ENCODE measurements at regions not wholly inside any gene's neighbourhood (a gene's known extent, or its start where the extent isn't known, plus 50 kb on each side); places are given as distances from the start of the nearest gene placed in this dataset.

- ChIA-PET POLR2A (ENCODE audit: unreplicated experiment) (no interaction called here), CTCF (no interaction called here)
- peaks cover 5% of the 10 kb centered on the region for H3K27me3 ChIP-seq (ENCODE audit: low read length)
- intact Hi-C loops (cut with micrococcal nuclease): no loop called here
- no peaks in the 10 kb centered on the region for H3K9me2 ChIP-seq (replicated peaks; ENCODE audit: low read length)
- ATAC-seq: no peak
- H3K4me1 ChIP-seq (ENCODE audit: insufficient read depth, low read length): peaks cover 9% of the 10 kb centered on the region
- no peak overlapping the region for H3K27ac ChIP-seq (ENCODE audit: low read length)
- H3K4me3 ChIP-seq (ENCODE audit: low read length): no peak overlapping the region
- no peaks in the 10 kb centered on the region for H3F3A ChIP-seq (ENCODE audit: low read length, unreplicated experiment)
- BruUV-seq (replicated peaks): no TSS peak
- no peak for DNase-seq
- H4K20me1 ChIP-seq (ENCODE audit: low read length): no peaks in the 10 kb centered on the region
- H2AFZ ChIP-seq (ENCODE audit: low read length): no peak overlapping the region
- no peaks in the 10 kb centered on the region for H3K9me3 ChIP-seq (ENCODE audit: low read length)
- H3K9ac ChIP-seq (ENCODE audit: low read length): no peak overlapping the region
- H3K36me3 ChIP-seq (ENCODE audit: low read depth, low read length): no peaks in the 10 kb centered on the region
- no peak for TF ChIP-seq EZH2 (IDR thresholded peaks at IDR 0.05; ENCODE audit: low read length, unreplicated experiment)
- H3K4me2 ChIP-seq (ENCODE audit: low read length): no peak overlapping the region
- no peaks in the 10 kb centered on the region for H3K79me2 ChIP-seq (ENCODE audit: low read length)
Measured at GRCh38 chr10:6718550-6718949, 138.5 kb upstream of the PRKCQ start.

DNA sequence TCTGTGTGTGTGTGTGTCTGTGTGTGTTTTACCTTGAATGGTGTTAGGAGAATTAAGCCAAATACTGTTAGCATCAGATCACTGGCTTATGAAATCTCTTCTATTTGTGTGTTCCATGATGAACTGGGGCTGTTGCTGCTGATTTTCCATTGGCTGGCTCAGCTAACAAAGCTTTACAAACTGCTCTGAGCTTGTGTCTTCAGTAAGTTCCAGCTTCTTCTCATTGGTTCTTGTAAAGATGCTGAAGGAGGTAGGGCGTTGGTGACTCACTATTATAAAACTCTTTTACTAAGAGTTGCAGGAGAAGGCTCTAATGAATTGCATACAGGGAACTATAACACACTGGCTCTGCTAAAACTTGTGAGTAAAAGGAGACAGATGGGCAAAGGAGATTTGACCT is 136.4 kb upstream of the PRKCQ start:
- Histone ChIP-seq H3K9ac (ENCODE audit: low read length) (no peak overlapping the region), H2AFZ (ENCODE audit: low read length) (no peak overlapping the region), H3K27ac (ENCODE audit: low read length) (no peak overlapping the region), H3K79me2 (ENCODE audit: low read length) (no peaks in the 10 kb centered on the region), H3F3A (ENCODE audit: low read length, unreplicated experiment) (no peaks in the 10 kb centered on the region), H3K4me1 (ENCODE audit: insufficient read depth, low read length) (peaks cover 3% of the 10 kb centered on the region), H3K36me3 (ENCODE audit: low read depth, low read length) (no peaks in the 10 kb centered on the region), H3K9me3 (ENCODE audit: low read length) (no peaks in the 10 kb centered on the region), H4K20me1 (ENCODE audit: low read length) (no peaks in the 10 kb centered on the region), H3K4me3 (ENCODE audit: low read length) (no peak overlapping the region), H3K4me2 (ENCODE audit: low read length) (no peak overlapping the region), H3K9me2 (replicated peaks; ENCODE audit: low read length) (no peaks in the 10 kb centered on the region), H3K27me3 (ENCODE audit: low read length) (peaks cover 14% of the 10 kb centered on the region)
- BruUV-seq (replicated peaks): no TSS peak
- ChIA-PET CTCF (interaction anchor here (0.7 kb wide), 1 partner anchor 1414 kb away, joined by 3 read pairs; no protein-coding TSS in a partner anchor), POLR2A (ENCODE audit: unreplicated experiment) (no interaction called here)
- ATAC-seq: no peak
- TF ChIP-seq EZH2phosphoT487 (IDR thresholded peaks at IDR 0.05; ENCODE audit: borderline replicate concordance, low read length) (no peak), EZH2 (IDR thresholded peaks at IDR 0.05; ENCODE audit: low read length, unreplicated experiment) (no peak)
- TF ChIP-seq, protein P1, sequence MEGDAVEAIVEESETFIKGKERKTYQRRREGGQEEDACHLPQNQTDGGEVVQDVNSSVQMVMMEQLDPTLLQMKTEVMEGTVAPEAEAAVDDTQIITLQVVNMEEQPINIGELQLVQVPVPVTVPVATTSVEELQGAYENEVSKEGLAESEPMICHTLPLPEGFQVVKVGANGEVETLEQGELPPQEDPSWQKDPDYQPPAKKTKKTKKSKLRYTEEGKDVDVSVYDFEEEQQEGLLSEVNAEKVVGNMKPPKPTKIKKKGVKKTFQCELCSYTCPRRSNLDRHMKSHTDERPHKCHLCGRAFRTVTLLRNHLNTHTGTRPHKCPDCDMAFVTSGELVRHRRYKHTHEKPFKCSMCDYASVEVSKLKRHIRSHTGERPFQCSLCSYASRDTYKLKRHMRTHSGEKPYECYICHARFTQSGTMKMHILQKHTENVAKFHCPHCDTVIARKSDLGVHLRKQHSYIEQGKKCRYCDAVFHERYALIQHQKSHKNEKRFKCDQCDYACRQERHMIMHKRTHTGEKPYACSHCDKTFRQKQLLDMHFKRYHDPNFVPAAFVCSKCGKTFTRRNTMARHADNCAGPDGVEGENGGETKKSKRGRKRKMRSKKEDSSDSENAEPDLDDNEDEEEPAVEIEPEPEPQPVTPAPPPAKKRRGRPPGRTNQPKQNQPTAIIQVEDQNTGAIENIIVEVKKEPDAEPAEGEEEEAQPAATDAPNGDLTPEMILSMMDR (conservative IDR thresholded peaks at IDR 0.05; ENCODE audit: low read depth, low read length): no peak
- intact Hi-C loops (cut with micrococcal nuclease): no loop called here
- no peak for DNase-seq

- Histone ChIP-seq H3K27ac (ENCODE audit: low read length) (no peak overlapping the region), H3K79me2 (ENCODE audit: low read length) (no peaks in the 10 kb centered on the region), H3K27me3 (ENCODE audit: low read length) (peaks cover 31% of the 10 kb centered on the region), H3K4me3 (ENCODE audit: low read length) (no peak overlapping the region), H3K36me3 (ENCODE audit: low read depth, low read length) (no peaks in the 10 kb centered on the region), H3K4me2 (ENCODE audit: low read length) (no peak overlapping the region), H3K4me1 (ENCODE audit: insufficient read depth, low read length) (no peaks in the 10 kb centered on the region), H3K9ac (ENCODE audit: low read length) (no peak overlapping the region), H3K9me3 (ENCODE audit: low read length) (no peaks in the 10 kb centered on the region), H4K20me1 (ENCODE audit: low read length) (no peaks in the 10 kb centered on the region), H3F3A (ENCODE audit: low read length, unreplicated experiment) (no peaks in the 10 kb centered on the region), H3K9me2 (replicated peaks; ENCODE audit: low read length) (no peaks in the 10 kb centered on the region), H2AFZ (ENCODE audit: low read length) (no peak overlapping the region)
- no peak for ATAC-seq
- ChIA-PET CTCF (no interaction called here), POLR2A (ENCODE audit: unreplicated experiment) (no interaction called here)
- no TSS peak for BruUV-seq (replicated peaks)
- intact Hi-C loops (cut with micrococcal nuclease): no loop called here
- TF ChIP-seq EZH2 (IDR thresholded peaks at IDR 0.05; ENCODE audit: low read length, unreplicated experiment) (no peak), EZH2phosphoT487 (IDR thresholded peaks at IDR 0.05; ENCODE audit: borderline replicate concordance, low read length) (no peak)
- TF ChIP-seq, protein P1 (conservative IDR thresholded peaks at IDR 0.05; ENCODE audit: low read depth, low read length): no peak
- DNase-seq: no peak
Measured at GRCh38 chr10:6713716-6714115, 133.6 kb upstream of the PRKCQ start.
